VCaP (cell line): ENCODE measurements at regions not wholly inside any gene's neighbourhood (a gene's known extent, or its start where the extent isn't known, plus 50 kb on each side); places are given as distances from the start of the nearest gene placed in this dataset.

Experiments used
- H3K27ac ChIP-seq: fragments of 450-650 bp; 2 replicates; pipeline ENCODE4 v1.5.1; 2017
- CTCF ChIP-seq: fragments of 450-650 bp; conservative IDR thresholded peaks from 2 replicates; pipeline ENCODE4 v1.5.1; 2017; ENCODE audit warnings: mild to moderate bottlenecking, moderate library complexity

- H3K27ac ChIP-seq = no peak overlapping the region
- no peak for TF ChIP-seq CTCF
Measured at GRCh38 chr2:235383272-235383843, 110.5 kb upstream of the AGAP1 start.

DNA sequence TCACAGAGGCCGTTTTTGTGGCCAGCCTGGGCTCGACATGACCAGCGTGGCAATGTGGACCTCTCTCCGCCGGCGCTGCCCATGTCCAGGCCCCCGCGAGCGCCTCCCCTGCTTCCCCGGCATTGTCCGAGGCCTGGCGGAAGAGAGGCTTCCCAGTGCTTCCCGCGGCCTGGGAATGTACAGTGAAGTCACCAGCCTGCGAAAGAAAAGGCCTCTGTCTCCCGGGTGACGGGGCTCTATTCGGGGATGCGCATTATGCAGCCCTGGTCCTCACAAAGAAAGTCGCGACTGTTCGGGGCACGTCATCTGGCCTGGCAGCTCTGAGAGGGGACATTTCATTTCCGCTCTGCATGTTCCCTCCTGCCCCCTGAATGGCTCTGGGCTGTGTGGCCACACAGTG lies 109.2 kb upstream of the AGAP1 start:
- TF ChIP-seq CTCF = no peak
- no peak overlapping the region for H3K27ac ChIP-seq

GRCh38 chr2:235389626-235390025 lies 104.2 kb upstream of the AGAP1 start:
- TF ChIP-seq CTCF = no peak
- no peak overlapping the region for H3K27ac ChIP-seq

GRCh38 chr2:235390108-235390815 lies 103.6 kb upstream of the AGAP1 start:
- TF ChIP-seq CTCF = no peak
- H3K27ac ChIP-seq = no peak overlapping the region

- no peak for TF ChIP-seq CTCF
- H3K27ac ChIP-seq = no peak overlapping the region
Measured at GRCh38 chr2:235390816-235391194, 103.0 kb upstream of the AGAP1 start.

DNA sequence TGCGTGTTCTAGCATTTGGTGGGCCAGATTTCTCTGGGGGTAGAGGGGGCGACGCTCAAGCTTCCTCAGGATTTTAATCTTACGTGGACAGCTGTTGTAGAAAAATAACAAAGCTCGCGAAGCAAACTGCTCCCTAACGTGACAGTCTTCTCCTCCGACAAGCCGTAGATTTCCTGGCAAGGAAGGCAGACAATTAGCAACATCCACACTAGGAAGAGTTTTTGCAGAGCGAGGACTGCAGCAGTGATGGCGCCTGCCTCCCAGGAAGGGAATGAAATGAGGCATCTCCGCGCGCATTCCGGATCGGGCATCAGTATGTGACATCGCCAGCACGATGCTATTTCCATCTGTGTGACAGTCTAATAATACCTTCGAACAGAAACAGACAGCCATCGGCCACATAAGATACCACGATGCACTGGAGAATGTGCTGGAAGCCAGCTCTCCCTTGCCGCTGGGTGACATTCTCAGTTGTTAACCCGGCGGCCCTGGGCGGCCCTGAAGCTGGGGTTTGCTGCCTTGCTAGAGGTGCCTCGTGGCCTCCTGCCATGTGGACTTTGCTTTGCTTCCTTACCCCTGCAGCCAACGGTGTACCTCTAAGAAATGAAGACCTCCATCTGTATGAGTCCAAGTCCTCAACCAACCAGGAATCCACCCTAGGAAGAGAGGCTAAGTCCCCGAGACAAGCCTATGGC lies 101.8 kb upstream of the AGAP1 start:
- TF ChIP-seq CTCF = no peak
- H3K27ac ChIP-seq = no peak overlapping the region

- TF ChIP-seq CTCF = no peak
- no peak overlapping the region for H3K27ac ChIP-seq
Measured at GRCh38 chr2:235394278-235394828, 99.5 kb upstream of the AGAP1 start.
